HEK293 (cell line): ENCODE measurements at regions not wholly inside any gene's neighbourhood (a gene's known extent, or its start where the extent isn't known, plus 50 kb on each side); places are given as distances from the start of the nearest gene placed in this dataset.

Experiments used
- CTCF ChIA-PET: fragments of 350-600 bp; formaldehyde crosslinking; extraction: SDS; loops from one replicate; lab custom pipeline; 2021; ENCODE audit warnings: antibody characterized with exemption; lab: Yijun Ruan, JAX
- POLR2A ChIA-PET: fragments of 300-600 bp; formaldehyde crosslinking; extraction: SDS; loops from one replicate; lab custom pipeline; 2020; ENCODE audit warnings: antibody characterized with exemption, inconsistent platforms; lab: Yijun Ruan, JAX
- H3K27ac ChIP-seq: fragments of 200-500 bp; sonication (Bioruptor generic); 2 replicates; pipeline ENCODE4 v1.5.1; 2014; ENCODE audit warnings: low read depth, low read length, control low read depth, inconsistent platforms; ENCODE audit errors: extremely low read depth
- H3K36me3 ChIP-seq, 2 experiments: fragments of 200-500 bp in 1 of 2; sonication (Bioruptor generic) in 1 of 2; 1 replicate in 1 of 2; 2 replicates in 1 of 2; pipeline ENCODE4 v1.5.1; 2014 to 2017; ENCODE audit warnings: inconsistent platforms in 2 of 2, low read length in 2 of 2; ENCODE audit not compliant: control insufficient read depth in 2 of 2, insufficient read depth in 1 of 2
- H3K4me1 ChIP-seq: fragments of 200-500 bp; sonication (Bioruptor generic); 2 replicates; pipeline ENCODE4 v1.5.1; 2014; ENCODE audit warnings: mild to moderate bottlenecking, low read length, inconsistent platforms; ENCODE audit not compliant: control insufficient read depth, insufficient read depth
- H3K4me3 ChIP-seq: 2 replicates; pipeline ENCODE4 v1.5.1; 2011; ENCODE audit warnings: low read depth, mild to moderate bottlenecking, control low read depth, low read length, moderate library complexity
- H3K9me3 ChIP-seq: fragments of 200-500 bp; sonication (Bioruptor generic); 2 replicates; pipeline ENCODE4 v1.5.1; 2014; ENCODE audit warnings: low read depth, low read length, inconsistent platforms; ENCODE audit not compliant: control insufficient read depth, insufficient read depth
- BCL11A ChIP-seq: fragments of 450-650 bp; formaldehyde crosslinking; IDR thresholded peaks from 2 replicates; pipeline ENCODE4 v1.5.1; 2016; ENCODE audit warnings: low read depth, missing biosample characterization, missing genetic modification characterization
- ZFP3 ChIP-seq: fragments of 450-650 bp; formaldehyde crosslinking; IDR thresholded peaks from 2 replicates; pipeline ENCODE4 v1.5.1; 2016; ENCODE audit warnings: low read depth, missing biosample characterization, missing genetic modification characterization
- ZNF138 ChIP-seq: fragments of 450-650 bp; formaldehyde crosslinking; IDR thresholded peaks from 2 replicates; pipeline ENCODE4 v1.5.1; 2016; ENCODE audit warnings: missing biosample characterization, missing genetic modification characterization, borderline replicate concordance
- ZNF148 ChIP-seq: fragments of 450-650 bp; formaldehyde crosslinking; IDR thresholded peaks from 2 replicates; pipeline ENCODE4 v1.5.0; 2017; ENCODE audit warnings: missing biosample characterization, missing genetic modification characterization, borderline replicate concordance
- ZNF341 ChIP-seq: fragments of 450-650 bp; formaldehyde crosslinking; IDR thresholded peaks from 2 replicates; pipeline ENCODE4; 2016; ENCODE audit warnings: low read depth, missing biosample characterization, missing genetic modification characterization
- ZNF37A ChIP-seq: fragments of 450-650 bp; IDR thresholded peaks from 2 replicates; pipeline ENCODE4 v1.5.1; 2018; ENCODE audit warnings: missing biosample characterization, missing genetic modification characterization
- ZNF514 ChIP-seq: fragments of 450-650 bp; formaldehyde crosslinking; IDR thresholded peaks from 2 replicates; pipeline ENCODE4 v1.5.1; 2016; ENCODE audit warnings: missing biosample characterization, missing genetic modification characterization
- ZNF585B ChIP-seq: fragments of 450-650 bp; formaldehyde crosslinking; IDR thresholded peaks from 2 replicates; pipeline ENCODE4 v1.5.1; 2016; ENCODE audit warnings: missing biosample characterization, missing genetic modification characterization
- ZNF629 ChIP-seq: fragments of 450-650 bp; formaldehyde crosslinking; IDR thresholded peaks from 2 replicates; pipeline ENCODE4 v1.5.1; 2017; ENCODE audit warnings: missing biosample characterization, missing genetic modification characterization
- ZNF670 ChIP-seq: fragments of 450-650 bp; formaldehyde crosslinking; IDR thresholded peaks from 2 replicates; pipeline ENCODE4 v1.5.1; 2016; ENCODE audit warnings: missing biosample characterization, missing genetic modification characterization, low read depth
- ZNF791 ChIP-seq: fragments of 450-650 bp; formaldehyde crosslinking; IDR thresholded peaks from 2 replicates; pipeline ENCODE4 v1.5.1; 2016; ENCODE audit warnings: missing biosample characterization, missing genetic modification characterization
- TF ChIP-seq, protein P1 (sequence below): fragments of 450-650 bp; formaldehyde crosslinking; IDR thresholded peaks from 2 replicates; pipeline ENCODE4 v1.5.1; 2016; ENCODE audit warnings: missing biosample characterization, missing genetic modification characterization, low read depth
- TF ChIP-seq, protein P2 (sequence below): fragments of 450-650 bp; formaldehyde crosslinking; IDR thresholded peaks from 2 replicates; pipeline ENCODE4; 2016; ENCODE audit warnings: missing biosample characterization, missing genetic modification characterization
- TF ChIP-seq, protein P3 (sequence below): fragments of 450-650 bp; formaldehyde crosslinking; IDR thresholded peaks from 2 replicates; pipeline ENCODE4 v1.5.1; 2016; ENCODE audit warnings: missing biosample characterization, missing genetic modification characterization

DNA sequence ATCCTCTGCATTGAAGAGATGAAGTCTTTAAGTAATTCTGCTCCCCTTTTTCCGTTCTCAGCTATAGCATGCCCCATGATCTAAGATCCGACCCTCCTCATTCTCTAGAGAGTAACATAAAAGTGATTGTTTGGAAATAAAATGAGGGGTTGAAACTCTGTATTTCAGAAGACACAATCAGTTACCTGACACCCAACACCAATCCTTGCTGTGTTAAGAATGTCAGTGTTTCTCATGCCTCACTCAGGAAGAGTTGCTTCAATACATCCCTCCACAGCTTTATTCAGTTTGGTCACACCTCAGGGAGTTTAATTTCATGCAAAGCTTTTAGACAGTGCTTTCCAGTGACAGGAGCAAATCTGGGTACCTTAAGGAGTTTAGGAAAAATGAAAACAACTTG, 49.9 kb upstream of the RBBP8 start:
- Histone ChIP-seq H3K36me3 (no peaks in the 10 kb centered on the region), H3K4me1 (0 out of 2 replicates have a peak, but pooled peaks cover 3% of the 10 kb centered on the region), H3K27ac (no peak overlapping the region), H3K9me3 (no peaks in the 10 kb centered on the region), H3K4me3 (no peak overlapping the region)
- ChIA-PET CTCF (interaction anchor here (0.6 kb wide), 1 partner anchor 61 kb away, joined by 3 read pairs; no protein-coding TSS in a partner anchor), POLR2A (interaction anchor here (1.1 kb wide), 1 partner anchor 50 kb away, joined by 4 read pairs; the partner anchor contains the start of gene RBBP8)
- TF ChIP-seq ZNF514 (tag by site-specific recombination) (no peak), ZNF629 (tag by site-specific recombination) (no peak), ZNF791 (no peak), BCL11A (tag by site-specific recombination) (no peak), ZNF670 (no peak), ZNF148 (tag by site-specific recombination) (no peak), ZNF37A (tag by site-specific recombination) (no peak), ZFP3 (no peak), ZNF585B (tag by site-specific recombination) (no peak), ZNF138 (tag by site-specific recombination) (no peak), ZNF341 (tag by site-specific recombination) (no peak)
- TF ChIP-seq, protein P1, sequence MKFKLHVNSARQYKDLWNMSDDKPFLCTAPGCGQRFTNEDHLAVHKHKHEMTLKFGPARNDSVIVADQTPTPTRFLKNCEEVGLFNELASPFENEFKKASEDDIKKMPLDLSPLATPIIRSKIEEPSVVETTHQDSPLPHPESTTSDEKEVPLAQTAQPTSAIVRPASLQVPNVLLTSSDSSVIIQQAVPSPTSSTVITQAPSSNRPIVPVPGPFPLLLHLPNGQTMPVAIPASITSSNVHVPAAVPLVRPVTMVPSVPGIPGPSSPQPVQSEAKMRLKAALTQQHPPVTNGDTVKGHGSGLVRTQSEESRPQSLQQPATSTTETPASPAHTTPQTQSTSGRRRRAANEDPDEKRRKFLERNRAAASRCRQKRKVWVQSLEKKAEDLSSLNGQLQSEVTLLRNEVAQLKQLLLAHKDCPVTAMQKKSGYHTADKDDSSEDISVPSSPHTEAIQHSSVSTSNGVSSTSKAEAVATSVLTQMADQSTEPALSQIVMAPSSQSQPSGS: no peak
- TF ChIP-seq, protein P2, sequence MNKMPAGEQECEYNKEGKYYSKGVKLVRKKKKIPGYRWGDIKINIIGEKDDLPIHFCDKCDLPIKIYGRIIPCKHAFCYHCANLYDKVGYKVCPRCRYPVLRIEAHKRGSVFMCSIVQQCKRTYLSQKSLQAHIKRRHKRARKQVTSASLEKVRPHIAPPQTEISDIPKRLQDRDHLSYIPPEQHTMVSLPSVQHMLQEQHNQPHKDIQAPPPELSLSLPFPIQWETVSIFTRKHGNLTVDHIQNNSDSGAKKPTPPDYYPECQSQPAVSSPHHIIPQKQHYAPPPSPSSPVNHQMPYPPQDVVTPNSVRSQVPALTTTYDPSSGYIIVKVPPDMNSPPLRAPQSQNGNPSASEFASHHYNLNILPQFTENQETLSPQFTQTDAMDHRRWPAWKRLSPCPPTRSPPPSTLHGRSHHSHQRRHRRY: no peak
- TF ChIP-seq, protein P3, sequence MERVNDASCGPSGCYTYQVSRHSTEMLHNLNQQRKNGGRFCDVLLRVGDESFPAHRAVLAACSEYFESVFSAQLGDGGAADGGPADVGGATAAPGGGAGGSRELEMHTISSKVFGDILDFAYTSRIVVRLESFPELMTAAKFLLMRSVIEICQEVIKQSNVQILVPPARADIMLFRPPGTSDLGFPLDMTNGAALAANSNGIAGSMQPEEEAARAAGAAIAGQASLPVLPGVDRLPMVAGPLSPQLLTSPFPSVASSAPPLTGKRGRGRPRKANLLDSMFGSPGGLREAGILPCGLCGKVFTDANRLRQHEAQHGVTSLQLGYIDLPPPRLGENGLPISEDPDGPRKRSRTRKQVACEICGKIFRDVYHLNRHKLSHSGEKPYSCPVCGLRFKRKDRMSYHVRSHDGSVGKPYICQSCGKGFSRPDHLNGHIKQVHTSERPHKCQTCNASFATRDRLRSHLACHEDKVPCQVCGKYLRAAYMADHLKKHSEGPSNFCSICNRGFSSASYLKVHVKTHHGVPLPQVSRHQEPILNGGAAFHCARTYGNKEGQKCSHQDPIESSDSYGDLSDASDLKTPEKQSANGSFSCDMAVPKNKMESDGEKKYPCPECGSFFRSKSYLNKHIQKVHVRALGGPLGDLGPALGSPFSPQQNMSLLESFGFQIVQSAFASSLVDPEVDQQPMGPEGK: no peak
